Esophagus squamous epithelium (tissue), 5 donors: ENCODE measurements at regions not wholly inside any gene's neighbourhood (a gene's known extent, or its start where the extent isn't known, plus 50 kb on each side); places are given as distances from the start of the nearest gene placed in this dataset.

Experiments
- DNase-seq: peaks from one replicate; lab custom pipeline; 2025; lab: John Stamatoyannopoulos, UW
- H3K27ac ChIP-seq, 4 donors: fragments of 200-600 bp; sonication (generic); one replicate each; pipeline ENCODE4 v1.5.1; 2016 to 2019; ENCODE audit warnings: mild to moderate bottlenecking in 1 of 4
- H3K27me3 ChIP-seq, 4 donors: fragments of 200-600 bp; sonication (generic); 1 replicate in 3 of 4; 2 replicates in 1 of 4; pipeline versions ENCODE4 v1.5.1 to v1.6.0; 2017 to 2021; ENCODE audit warnings: antibody characterized with exemption in 1 of 4
- H3K36me3 ChIP-seq, 3 donors: fragments of 200-600 bp; sonication (generic); one replicate each; pipeline ENCODE4 v1.5.1; 2016 to 2019
- H3K4me1 ChIP-seq, 3 donors: fragments of 200-600 bp; sonication (generic); one replicate each; pipeline ENCODE4 v1.5.1; 2017 to 2019
- H3K4me3 ChIP-seq, 4 donors: fragments of 200-600 bp; sonication (generic); 1 replicate in 3 of 4; 2 replicates in 1 of 4; pipeline ENCODE4 v1.5.1; 2016 to 2019; ENCODE audit warnings: mild to moderate bottlenecking in 2 of 4, moderate library complexity in 1 of 4
- H3K9me3 ChIP-seq, 3 donors: fragments of 200-600 bp; sonication (generic); one replicate each; pipeline ENCODE4 v1.5.1; 2016 to 2019
- POLR2A ChIP-seq, 4 donors: fragments of 450-650 bp; IDR thresholded peaks; one replicate each; pipeline ENCODE4 v1.6.1; 2017; ENCODE audit warnings: antibody characterized with exemption in 4 of 4, mild to moderate bottlenecking in 4 of 4, moderate library complexity in 3 of 4
- WGBS, 2 donors: methylation state at CpG; one replicate each; pipeline ENCODE4 v1.1.5; 2018; 5-methylcytosine and 5-hydroxymethylcytosine counted together
- intact Hi-C: fragments of 100-400 bp; cut with DNase I; formaldehyde crosslinking; loops from one replicate; pipeline ENCODE4 v1.15.0; 2022
- TF ChIP-seq, protein P1 (sequence below), 6 experiments: fragments of 450-650 bp in 4 of 6; fragments of 200-600 bp in 2 of 6; sonication (generic) in 2 of 6; IDR thresholded peaks; one replicate each; pipeline ENCODE4 v1.5.1; 2016 to 2019; ENCODE audit warnings: antibody characterized with exemption in 6 of 6, mild to moderate bottlenecking in 4 of 6, moderate library complexity in 4 of 6
- donor health status: DM: yes; HTN: yes; CAD: no.

DNA sequence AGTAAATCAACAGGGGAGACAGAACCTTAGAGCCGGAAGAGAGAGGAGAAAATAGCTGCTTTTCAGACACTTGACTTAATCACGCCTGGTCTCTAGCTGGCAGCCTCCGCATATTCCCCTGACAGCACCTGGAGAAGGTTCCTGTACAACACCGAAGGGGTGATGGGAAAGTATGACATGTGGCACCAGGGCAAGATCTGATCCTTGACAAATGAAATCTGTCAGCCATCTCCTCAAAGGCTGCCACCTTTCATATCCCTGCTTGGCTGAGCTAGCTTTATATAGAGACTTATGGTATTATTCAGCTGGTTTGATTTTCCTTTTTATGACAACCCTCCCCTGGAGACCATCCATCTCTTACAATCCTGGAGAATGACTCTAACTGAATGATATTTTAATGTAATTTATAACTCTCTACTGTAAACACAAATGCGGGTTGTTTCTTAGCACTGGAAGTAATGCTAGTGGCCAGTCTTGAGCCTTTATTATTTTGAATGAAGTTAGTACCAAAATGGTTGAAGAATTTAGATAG is 1205.3 kb upstream of the CDH8 start:
- intact Hi-C loops, result no loop called here
- no peaks in the 10 kb centered on the region for H3K4me1 ChIP-seq
- H3K36me3 ChIP-seq, result no peaks in the 10 kb centered on the region
- H3K9me3 ChIP-seq, result no peaks in the 10 kb centered on the region
- 66 to 72% methylated on average over 5 of the region's 5 CpGs for WGBS, 2 donors
- no peak for DNase-seq
- H3K4me3 ChIP-seq, result no peak overlapping the region
- H3K27me3 ChIP-seq, result no peaks in the 10 kb centered on the region
- no peak overlapping the region for H3K27ac ChIP-seq
- no peak for TF ChIP-seq POLR2A (IDR thresholded peaks at IDR 0.05)
- TF ChIP-seq, protein P1, sequence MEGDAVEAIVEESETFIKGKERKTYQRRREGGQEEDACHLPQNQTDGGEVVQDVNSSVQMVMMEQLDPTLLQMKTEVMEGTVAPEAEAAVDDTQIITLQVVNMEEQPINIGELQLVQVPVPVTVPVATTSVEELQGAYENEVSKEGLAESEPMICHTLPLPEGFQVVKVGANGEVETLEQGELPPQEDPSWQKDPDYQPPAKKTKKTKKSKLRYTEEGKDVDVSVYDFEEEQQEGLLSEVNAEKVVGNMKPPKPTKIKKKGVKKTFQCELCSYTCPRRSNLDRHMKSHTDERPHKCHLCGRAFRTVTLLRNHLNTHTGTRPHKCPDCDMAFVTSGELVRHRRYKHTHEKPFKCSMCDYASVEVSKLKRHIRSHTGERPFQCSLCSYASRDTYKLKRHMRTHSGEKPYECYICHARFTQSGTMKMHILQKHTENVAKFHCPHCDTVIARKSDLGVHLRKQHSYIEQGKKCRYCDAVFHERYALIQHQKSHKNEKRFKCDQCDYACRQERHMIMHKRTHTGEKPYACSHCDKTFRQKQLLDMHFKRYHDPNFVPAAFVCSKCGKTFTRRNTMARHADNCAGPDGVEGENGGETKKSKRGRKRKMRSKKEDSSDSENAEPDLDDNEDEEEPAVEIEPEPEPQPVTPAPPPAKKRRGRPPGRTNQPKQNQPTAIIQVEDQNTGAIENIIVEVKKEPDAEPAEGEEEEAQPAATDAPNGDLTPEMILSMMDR (IDR thresholded peaks at IDR 0.05), result no peak

DNA sequence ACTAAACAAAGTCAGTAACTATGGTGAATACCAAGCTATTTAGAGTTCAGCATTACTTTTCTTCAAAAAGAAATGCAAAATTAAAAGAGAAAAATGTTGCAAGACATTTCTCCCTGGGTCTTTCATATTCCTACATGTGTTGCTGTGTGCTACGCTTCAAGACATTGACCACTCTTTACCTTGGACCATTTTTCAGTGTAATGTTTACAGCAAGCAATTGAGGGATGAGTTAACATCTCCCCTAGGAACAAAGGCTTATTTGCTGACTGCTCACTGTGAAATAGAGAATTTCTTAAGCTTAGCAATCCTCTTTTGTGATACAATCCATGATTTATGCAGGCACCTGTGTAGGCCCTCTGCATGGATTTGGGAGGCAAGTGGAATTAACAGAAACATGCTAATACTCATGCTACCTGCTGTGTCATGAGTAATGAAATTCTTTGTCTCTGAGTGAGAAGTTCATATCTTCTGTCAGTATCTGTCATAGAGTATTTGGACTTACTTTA is 1202.9 kb upstream of the CDH8 start:
- no peak for DNase-seq
- Histone ChIP-seq H3K4me3 (no peak overlapping the region), H3K27me3 (no peaks in the 10 kb centered on the region), H3K4me1 (no peaks in the 10 kb centered on the region), H3K36me3 (no peaks in the 10 kb centered on the region), H3K9me3 (no peaks in the 10 kb centered on the region), H3K27ac (no peak overlapping the region)
- TF ChIP-seq POLR2A (IDR thresholded peaks at IDR 0.05), result no peak
- TF ChIP-seq, protein P1 (IDR thresholded peaks at IDR 0.05), result no peak
- intact Hi-C loops, result no loop called here
- WGBS, 2 donors, result 71 to 87% methylated on average over 1 of the region's 1 CpG

DNA sequence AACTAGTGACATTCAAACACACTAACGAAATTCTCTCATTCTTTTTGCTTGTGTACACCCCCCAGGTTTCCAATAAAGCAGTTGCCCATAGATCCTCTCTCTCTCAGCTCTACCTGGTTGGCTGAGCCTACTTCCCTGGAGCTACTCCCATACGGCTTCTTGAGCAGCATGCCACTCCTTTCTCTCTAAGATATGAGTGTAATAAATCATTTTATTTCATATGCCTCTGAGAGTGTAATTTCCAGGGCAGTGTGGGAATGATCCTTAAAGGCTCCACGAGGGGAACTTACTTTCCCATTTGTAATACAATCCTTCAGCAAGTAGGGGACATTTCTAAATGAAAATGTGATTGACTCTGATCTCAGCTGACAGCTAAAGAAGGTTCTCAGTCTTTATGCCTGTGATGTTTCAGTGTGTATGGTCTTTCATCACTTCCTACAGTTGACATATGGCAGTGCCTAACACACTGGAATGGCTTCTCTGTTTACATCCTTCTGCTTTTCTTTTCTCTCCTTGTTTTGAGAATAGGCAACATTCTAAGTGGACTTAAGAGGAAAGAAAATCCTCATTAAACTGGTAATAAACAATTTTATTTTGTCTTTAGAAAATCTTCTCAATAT is 1194.3 kb upstream of the CDH8 start:
- no peak for DNase-seq
- intact Hi-C loops, result no loop called here
- Histone ChIP-seq H3K4me1 (no peaks in the 10 kb centered on the region), H3K27ac (no peak overlapping the region), H3K27me3 (no peaks in the 10 kb centered on the region), H3K9me3 (no peaks in the 10 kb centered on the region), H3K36me3 (no peaks in the 10 kb centered on the region), H3K4me3 (no peak overlapping the region)
- WGBS, 2 donors, result 41 to 43% methylated on average over 3 of the region's 3 CpGs
- no peak for TF ChIP-seq POLR2A (IDR thresholded peaks at IDR 0.05)
- TF ChIP-seq, protein P1 (IDR thresholded peaks at IDR 0.05), result no peak

DNA sequence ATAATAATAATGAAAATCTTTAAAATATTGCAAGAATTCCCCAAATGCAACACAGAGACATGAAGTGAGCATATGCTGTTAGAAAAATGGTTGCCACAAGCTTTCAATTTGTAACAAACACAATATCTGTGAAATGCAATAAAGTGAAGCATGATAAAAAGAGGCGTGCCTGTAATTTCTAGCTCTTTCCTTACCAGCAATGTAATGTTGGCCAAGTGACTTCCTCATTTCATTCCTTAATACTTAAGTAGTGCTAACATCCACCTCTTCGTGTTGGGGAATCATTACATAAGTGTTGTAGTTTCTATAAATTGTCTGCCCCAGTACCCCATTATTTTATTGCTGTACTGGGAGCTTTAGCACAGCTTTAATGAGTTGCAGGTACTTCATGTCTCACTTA is 1192.0 kb upstream of the CDH8 start:
- H3K27me3 ChIP-seq, result no peaks in the 10 kb centered on the region

DNA sequence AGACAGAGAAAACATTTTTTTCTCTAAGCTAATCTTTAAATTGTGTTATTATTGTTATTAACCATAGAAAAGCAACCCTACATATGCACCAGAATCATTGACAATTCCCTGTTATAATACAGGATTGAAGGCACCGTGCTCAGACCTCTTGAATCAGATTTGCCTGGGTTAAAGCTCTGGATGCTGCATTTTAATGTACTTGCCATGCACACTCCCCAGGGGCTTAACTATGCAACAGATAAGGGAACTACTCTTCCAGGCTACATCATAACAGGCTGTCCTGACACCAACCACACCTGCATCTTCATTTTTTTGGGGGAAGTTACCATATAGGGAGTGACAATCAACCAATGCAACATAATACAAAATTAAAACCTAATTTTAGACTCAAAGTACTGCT is 1187.6 kb upstream of the CDH8 start:
- intact Hi-C loops, result no loop called here
- no peak for DNase-seq

More for the DNA sequence above, 1192.0 kb upstream of the CDH8 start:
- H3K27ac ChIP-seq, result no peak overlapping the region
- TF ChIP-seq POLR2A (IDR thresholded peaks at IDR 0.05), result no peak
- TF ChIP-seq, protein P1 (IDR thresholded peaks at IDR 0.05), result no peak
- WGBS, 2 donors, result 70 to 74% methylated on average over 2 of the region's 2 CpGs
- no peak for DNase-seq
- H3K4me3 ChIP-seq, result no peak overlapping the region
- no peaks in the 10 kb centered on the region for H3K9me3 ChIP-seq
- H3K4me1 ChIP-seq, result no peaks in the 10 kb centered on the region
- H3K36me3 ChIP-seq, result no peaks in the 10 kb centered on the region
- intact Hi-C loops, result no loop called here

More for the DNA sequence above, 1187.6 kb upstream of the CDH8 start:
- H3K27me3 ChIP-seq, result no peaks in the 10 kb centered on the region
- H3K4me3 ChIP-seq, result no peak overlapping the region
- H3K9me3 ChIP-seq, result no peaks in the 10 kb centered on the region
- WGBS, 2 donors, result 50 to 80% methylated on average over 1 of the region's 1 CpG
- no peaks in the 10 kb centered on the region for H3K36me3 ChIP-seq
- TF ChIP-seq POLR2A (IDR thresholded peaks at IDR 0.05), result no peak
- TF ChIP-seq, protein P1 (IDR thresholded peaks at IDR 0.05), result no peak
- H3K27ac ChIP-seq, result no peak overlapping the region
- no peaks in the 10 kb centered on the region for H3K4me1 ChIP-seq
